NAMALWA (cell line): ENCODE measurements at regions not wholly inside any gene's neighbourhood (a gene's known extent, or its start where the extent isn't known, plus 50 kb on each side); places are given as distances from the start of the nearest gene placed in this dataset.

Experiments used
- DNase-seq: peaks from one replicate; pipeline ENCODE4 v3.0.0-alpha.2; 2015; ENCODE audit warnings: low spot score

- DNase-seq: no peak
Measured at GRCh38 chr5:103621548-103621930, 59.0 kb upstream of the NUDT12 start.

GRCh38 chr5:103620851-103621547 is 58.4 kb upstream of the NUDT12 start:
- no peak for DNase-seq

GRCh38 chr5:103617913-103618312 is 55.3 kb upstream of the NUDT12 start:
- no peak for DNase-seq

GRCh38 chr5:103617090-103617489 is 54.5 kb upstream of the NUDT12 start:
- DNase-seq: no peak

GRCh38 chr5:103612545-103612944 is 50.0 kb upstream of the NUDT12 start:
- DNase-seq: no peak
